ENCODE measurements at regions not wholly inside any gene's neighbourhood (a gene's known extent, or its start where the extent isn't known, plus 50 kb on each side); places are given as distances from the start of the nearest gene placed in this dataset.

GRCh38 chr2:42969231-42970150 lies 177.1 kb upstream of the HAAO start:
- no peak for DNase-seq

- no peak for DNase-seq
Measured at GRCh38 chr2:42967959-42968674, 175.7 kb upstream of the HAAO start.

GRCh38 chr2:42965910-42966309 lies 173.5 kb upstream of the HAAO start:
- no peak for DNase-seq

GRCh38 chr2:42965196-42965595 lies 172.8 kb upstream of the HAAO start:
- no peak for DNase-seq

- no peak for DNase-seq
Measured at GRCh38 chr2:42964439-42965083, 172.2 kb upstream of the HAAO start.

GRCh38 chr2:42963452-42964068 lies 171.2 kb upstream of the HAAO start:
- DNase-seq: no peak

- no peak for DNase-seq
Measured at GRCh38 chr2:42962508-42962953, 170.1 kb upstream of the HAAO start.

- DNase-seq: no peak
Measured at GRCh38 chr2:42961961-42962360, 169.6 kb upstream of the HAAO start.

GRCh38 chr2:42961385-42961811 lies 169.0 kb upstream of the HAAO start:
- DNase-seq: no peak

GRCh38 chr2:42960842-42961180 lies 168.4 kb upstream of the HAAO start:
- DNase-seq: no peak

- DNase-seq: no peak
Measured at GRCh38 chr2:42960002-42960841, 167.8 kb upstream of the HAAO start.

GRCh38 chr2:42959234-42960001 lies 167.0 kb upstream of the HAAO start:
- no peak for DNase-seq

GRCh38 chr2:42958741-42959233 lies 166.4 kb upstream of the HAAO start:
- no peak for DNase-seq

- no peak for DNase-seq
Measured at GRCh38 chr2:42957861-42958301, 165.5 kb upstream of the HAAO start.

GRCh38 chr2:42957109-42957860 lies 164.9 kb upstream of the HAAO start:
- no peak for DNase-seq

- DNase-seq: no peak
Measured at GRCh38 chr2:42954227-42954962, 162.0 kb upstream of the HAAO start.

- DNase-seq: no peak
Measured at GRCh38 chr2:42953216-42953615, 160.8 kb upstream of the HAAO start.

GRCh38 chr2:42951263-42951938 lies 159.0 kb upstream of the HAAO start:
- DNase-seq: no peak

GRCh38 chr2:42949125-42949524 lies 156.7 kb upstream of the HAAO start:
- no peak for DNase-seq
